MG63 (cell line): ENCODE measurements at regions not wholly inside any gene's neighbourhood (a gene's known extent, or its start where the extent isn't known, plus 50 kb on each side); places are given as distances from the start of the nearest gene placed in this dataset.

ENCODE experiments used
- DNase-seq: peaks from one replicate; pipeline ENCODE4 v3.0.0-alpha.2; 2020
- H3K27me3 ChIP-seq: fragments of 250-450 bp; sonication (Bioruptor Pico); 2 replicates; pipeline ENCODE4 v1.5.1; 2020; ENCODE audit warnings: mild to moderate bottlenecking, moderate library complexity
- H3K36me3 ChIP-seq: fragments of 250-450 bp; sonication (Bioruptor Pico); 2 replicates; pipeline ENCODE4 v1.5.1; 2020; ENCODE audit warnings: mild to moderate bottlenecking, moderate library complexity
- H3K4me3 ChIP-seq: fragments of 250-450 bp; sonication (Bioruptor Pico); 2 replicates; pipeline ENCODE4 v1.5.1; 2020; ENCODE audit warnings: mild to moderate bottlenecking, moderate library complexity
- H3K9me3 ChIP-seq: fragments of 250-450 bp; sonication (Bioruptor Pico); 2 replicates; pipeline ENCODE4 v1.5.1; 2020; ENCODE audit warnings: mild to moderate bottlenecking, moderate library complexity

GRCh38 chr13:82438320-82438719 lies 1444.0 kb downstream of the SLITRK1 start:
- no peaks in the 10 kb centered on the region for H3K9me3 ChIP-seq
- H3K36me3 ChIP-seq = no peaks in the 10 kb centered on the region
- H3K27me3 ChIP-seq = no peaks in the 10 kb centered on the region
- no peak for DNase-seq
- H3K4me3 ChIP-seq = no peak overlapping the region

GRCh38 chr13:82436099-82436585 lies 1446.1 kb downstream of the SLITRK1 start:
- Histone ChIP-seq H3K36me3 (no peaks in the 10 kb centered on the region), H3K4me3 (no peak overlapping the region), H3K27me3 (no peaks in the 10 kb centered on the region), H3K9me3 (no peaks in the 10 kb centered on the region)
- no peak for DNase-seq

- no peaks in the 10 kb centered on the region for H3K9me3 ChIP-seq
- no peak for DNase-seq
- no peaks in the 10 kb centered on the region for H3K27me3 ChIP-seq
- H3K36me3 ChIP-seq = no peaks in the 10 kb centered on the region
- H3K4me3 ChIP-seq = no peak overlapping the region
Observed at GRCh38 chr13:82432949-82433348, 1449.3 kb downstream of the SLITRK1 start.

GRCh38 chr13:82412749-82413148 lies 1469.5 kb downstream of the SLITRK1 start:
- H3K9me3 ChIP-seq = no peaks in the 10 kb centered on the region
- DNase-seq = no peak
- H3K4me3 ChIP-seq = no peak overlapping the region
- no peaks in the 10 kb centered on the region for H3K27me3 ChIP-seq
- no peaks in the 10 kb centered on the region for H3K36me3 ChIP-seq

- Histone ChIP-seq H3K4me3 (no peak overlapping the region), H3K9me3 (no peaks in the 10 kb centered on the region; the same call in 1 of the 2 replicates), H3K27me3 (no peaks in the 10 kb centered on the region), H3K36me3 (no peaks in the 10 kb centered on the region)
- DNase-seq = no peak
Observed at GRCh38 chr13:82407321-82407720, 1475.0 kb downstream of the SLITRK1 start.

GRCh38 chr13:82374719-82375118 lies 1507.6 kb downstream of the SLITRK1 start:
- DNase-seq = no peak
- Histone ChIP-seq H3K27me3 (no peaks in the 10 kb centered on the region), H3K36me3 (no peaks in the 10 kb centered on the region), H3K9me3 (peaks cover 3% of the 10 kb centered on the region), H3K4me3 (no peak overlapping the region)

GRCh38 chr13:82370316-82370715 lies 1512.0 kb downstream of the SLITRK1 start:
- DNase-seq = no peak
- Histone ChIP-seq H3K9me3 (no peaks in the 10 kb centered on the region; the same call in 1 of the 2 replicates), H3K27me3 (no peaks in the 10 kb centered on the region), H3K4me3 (no peak overlapping the region), H3K36me3 (no peaks in the 10 kb centered on the region)

GRCh38 chr13:82364525-82364924 lies 1517.7 kb downstream of the SLITRK1 start:
- no peaks in the 10 kb centered on the region; the same call in 1 of the 2 replicates for H3K9me3 ChIP-seq
- H3K36me3 ChIP-seq = no peaks in the 10 kb centered on the region
- no peaks in the 10 kb centered on the region for H3K27me3 ChIP-seq
- no peak for DNase-seq
- H3K4me3 ChIP-seq = no peak overlapping the region

GRCh38 chr13:82358284-82358683 lies 1524.0 kb downstream of the SLITRK1 start:
- DNase-seq = no peak
- H3K9me3 ChIP-seq = no peaks in the 10 kb centered on the region
- H3K27me3 ChIP-seq = no peaks in the 10 kb centered on the region
- no peak overlapping the region for H3K4me3 ChIP-seq
- no peaks in the 10 kb centered on the region for H3K36me3 ChIP-seq

GRCh38 chr13:82356667-82357410 lies 1525.4 kb downstream of the SLITRK1 start:
- DNase-seq = no peak
- H3K27me3 ChIP-seq = no peaks in the 10 kb centered on the region
- no peaks in the 10 kb centered on the region for H3K36me3 ChIP-seq
- H3K4me3 ChIP-seq = no peak overlapping the region
- no peaks in the 10 kb centered on the region for H3K9me3 ChIP-seq

- Histone ChIP-seq H3K36me3 (no peaks in the 10 kb centered on the region), H3K9me3 (no peaks in the 10 kb centered on the region), H3K27me3 (no peaks in the 10 kb centered on the region), H3K4me3 (no peak overlapping the region)
- DNase-seq = no peak
Observed at GRCh38 chr13:82344867-82345266, 1537.4 kb downstream of the SLITRK1 start.

GRCh38 chr13:82341116-82341515 lies 1541.2 kb downstream of the SLITRK1 start:
- H3K27me3 ChIP-seq = no peaks in the 10 kb centered on the region
- no peaks in the 10 kb centered on the region for H3K9me3 ChIP-seq
- H3K36me3 ChIP-seq = no peaks in the 10 kb centered on the region
- H3K4me3 ChIP-seq = no peak overlapping the region
- DNase-seq = no peak

- H3K27me3 ChIP-seq = no peaks in the 10 kb centered on the region
- no peak overlapping the region for H3K4me3 ChIP-seq
- DNase-seq = no peak
- no peaks in the 10 kb centered on the region for H3K9me3 ChIP-seq
- H3K36me3 ChIP-seq = no peaks in the 10 kb centered on the region
Observed at GRCh38 chr13:82330499-82330898, 1551.8 kb downstream of the SLITRK1 start.

GRCh38 chr13:82323101-82323500 lies 1559.2 kb downstream of the SLITRK1 start:
- no peak for DNase-seq
- no peaks in the 10 kb centered on the region for H3K9me3 ChIP-seq
- no peak overlapping the region for H3K4me3 ChIP-seq
- H3K36me3 ChIP-seq = no peaks in the 10 kb centered on the region
- no peaks in the 10 kb centered on the region for H3K27me3 ChIP-seq

GRCh38 chr13:82305588-82305987 lies 1576.7 kb downstream of the SLITRK1 start:
- Histone ChIP-seq H3K9me3 (no peaks in the 10 kb centered on the region), H3K27me3 (no peaks in the 10 kb centered on the region; the same call in 1 of the 2 replicates), H3K4me3 (no peak overlapping the region), H3K36me3 (no peaks in the 10 kb centered on the region)
- no peak for DNase-seq

GRCh38 chr13:82298106-82298505 lies 1584.2 kb downstream of the SLITRK1 start:
- no peaks in the 10 kb centered on the region for H3K27me3 ChIP-seq
- no peaks in the 10 kb centered on the region for H3K36me3 ChIP-seq
- no peak overlapping the region for H3K4me3 ChIP-seq
- H3K9me3 ChIP-seq = no peaks in the 10 kb centered on the region
- DNase-seq = no peak

- Histone ChIP-seq H3K36me3 (no peaks in the 10 kb centered on the region), H3K27me3 (no peaks in the 10 kb centered on the region), H3K4me3 (no peak overlapping the region), H3K9me3 (no peaks in the 10 kb centered on the region)
- DNase-seq = no peak
Observed at GRCh38 chr13:82294226-82294625, 1588.0 kb downstream of the SLITRK1 start.

GRCh38 chr13:82292334-82292733 lies 1589.9 kb downstream of the SLITRK1 start:
- no peak overlapping the region for H3K4me3 ChIP-seq
- H3K36me3 ChIP-seq = no peaks in the 10 kb centered on the region
- H3K27me3 ChIP-seq = no peaks in the 10 kb centered on the region
- H3K9me3 ChIP-seq = no peaks in the 10 kb centered on the region
- DNase-seq = no peak
